ENCODE measurements at regions not wholly inside any gene's neighbourhood (a gene's known extent, or its start where the extent isn't known, plus 50 kb on each side); places are given as distances from the start of the nearest gene placed in this dataset.

- H3K27me3 ChIP-seq (replicated peaks; ENCODE audit: insufficient read depth), result no peaks in the 10 kb centered on the region
- H3K4me1 ChIP-seq (ENCODE audit: insufficient read depth), result peaks cover 12% of the 10 kb centered on the region
- no peaks in the 10 kb centered on the region for H3K9me3 ChIP-seq (ENCODE audit: low read depth)
- H3F3A ChIP-seq (ENCODE audit: insufficient read depth), result peaks cover 4% of the 10 kb centered on the region; the same call in 1 of the 2 replicates
- no peak overlapping the region for H3K4me2 ChIP-seq (ENCODE audit: unreplicated experiment)
- no peaks in the 10 kb centered on the region for H3K79me2 ChIP-seq (ENCODE audit: insufficient read depth)
- H3K36me3 ChIP-seq (ENCODE audit: low read depth), result no peaks in the 10 kb centered on the region
- no peaks in the 10 kb centered on the region for H3K9me2 ChIP-seq (ENCODE audit: insufficient read depth)
- in situ Hi-C loops (cut with MboI), result no loop called here
- H4K20me1 ChIP-seq (ENCODE audit: insufficient read depth), result no peaks in the 10 kb centered on the region
- no peak overlapping the region for H3K4me3 ChIP-seq
- no peak overlapping the region for H2AFZ ChIP-seq
- DNase-seq, result no peak
- 92% methylated on average over 1 of the region's 1 CpG for WGBS, 2 experiments (ENCODE audit: low coverage in 1 of 2, low lambda C conversion rate in 2 of 2, missing lambda C conversion rate in 2 of 2)
- no peak for TF ChIP-seq EZH2 (IDR thresholded peaks at IDR 0.05; ENCODE audit: insufficient read depth, poor library complexity, severe bottlenecking)
- no peak for TF ChIP-seq EZH2phosphoT487 (IDR thresholded peaks at IDR 0.05; ENCODE audit: insufficient read depth, low read depth)
- no peak overlapping the region for H3K9ac ChIP-seq
- no peak overlapping the region for H3K27ac ChIP-seq
Observed at GRCh38 chr3:107963581-107963980, 127.2 kb downstream of the CD47 start.

- TF ChIP-seq EZH2 (IDR thresholded peaks at IDR 0.05; ENCODE audit: insufficient read depth, poor library complexity, severe bottlenecking) (no peak), EZH2phosphoT487 (IDR thresholded peaks at IDR 0.05; ENCODE audit: insufficient read depth, low read depth) (no peak)
- in situ Hi-C loops (cut with MboI), result no loop called here
- 0 out of 2 replicates have a peak overlapping the region, but pooled peaks have one; percentile 13 for H3K9ac ChIP-seq
- WGBS, 2 experiments (ENCODE audit: low coverage in 1 of 2, low lambda C conversion rate in 2 of 2, missing lambda C conversion rate in 2 of 2), result 39% methylated on average over 3 of the region's 3 CpGs
- H3K4me2 ChIP-seq (ENCODE audit: unreplicated experiment), result no peak overlapping the region
- H3K9me2 ChIP-seq (ENCODE audit: insufficient read depth), result no peaks in the 10 kb centered on the region
- no peaks in the 10 kb centered on the region for H3K36me3 ChIP-seq (ENCODE audit: low read depth)
- peaks cover 18% of the 10 kb centered on the region for H3K4me1 ChIP-seq (ENCODE audit: insufficient read depth)
- H3K27me3 ChIP-seq (replicated peaks; ENCODE audit: insufficient read depth), result no peaks in the 10 kb centered on the region
- H3K4me3 ChIP-seq, result no peak overlapping the region
- H3K27ac ChIP-seq, result no peak overlapping the region
- H3K79me2 ChIP-seq (ENCODE audit: insufficient read depth), result no peaks in the 10 kb centered on the region
- H2AFZ ChIP-seq, result no peak overlapping the region
- no peaks in the 10 kb centered on the region for H4K20me1 ChIP-seq (ENCODE audit: insufficient read depth)
- H3F3A ChIP-seq (ENCODE audit: insufficient read depth), result peaks cover 10% of the 10 kb centered on the region
- peak; percentile 68 for DNase-seq
- no peaks in the 10 kb centered on the region for H3K9me3 ChIP-seq (ENCODE audit: low read depth)
Observed at GRCh38 chr3:107962946-107963345, 127.9 kb downstream of the CD47 start.

- no peak for DNase-seq
- Histone ChIP-seq H3K27ac (no peak overlapping the region), H3K9ac (no peak overlapping the region), H4K20me1 (ENCODE audit: insufficient read depth) (no peaks in the 10 kb centered on the region), H3K9me2 (ENCODE audit: insufficient read depth) (no peaks in the 10 kb centered on the region), H2AFZ (no peak overlapping the region), H3F3A (ENCODE audit: insufficient read depth) (peaks cover 18% of the 10 kb centered on the region), H3K9me3 (ENCODE audit: low read depth) (no peaks in the 10 kb centered on the region), H3K27me3 (replicated peaks; ENCODE audit: insufficient read depth) (no peaks in the 10 kb centered on the region), H3K4me1 (ENCODE audit: insufficient read depth) (peaks cover 25% of the 10 kb centered on the region), H3K4me3 (no peak overlapping the region), H3K79me2 (ENCODE audit: insufficient read depth) (no peaks in the 10 kb centered on the region), H3K36me3 (ENCODE audit: low read depth) (no peaks in the 10 kb centered on the region), H3K4me2 (ENCODE audit: unreplicated experiment) (no peak overlapping the region)
- no peak for TF ChIP-seq EZH2 (IDR thresholded peaks at IDR 0.05; ENCODE audit: insufficient read depth, poor library complexity, severe bottlenecking)
- TF ChIP-seq EZH2phosphoT487 (IDR thresholded peaks at IDR 0.05; ENCODE audit: insufficient read depth, low read depth), result no peak
- in situ Hi-C loops (cut with MboI), result no loop called here
- 94 to 98% methylated on average over 4 of the region's 4 CpGs for WGBS, 2 experiments (ENCODE audit: low coverage in 1 of 2, low lambda C conversion rate in 2 of 2, missing lambda C conversion rate in 2 of 2)
Observed at GRCh38 chr3:107962037-107962436, 128.8 kb downstream of the CD47 start.

- peak overlapping the region; percentile 7; the same call in 1 of the 2 replicates for H3K27ac ChIP-seq
- WGBS, 2 experiments (ENCODE audit: low coverage in 1 of 2, low lambda C conversion rate in 2 of 2, missing lambda C conversion rate in 2 of 2), result 78 to 80% methylated on average over 2 of the region's 2 CpGs
- peak; percentile 52 for DNase-seq
- H3K79me2 ChIP-seq (ENCODE audit: insufficient read depth), result no peaks in the 10 kb centered on the region
- no peak overlapping the region for H3K4me3 ChIP-seq
- no peaks in the 10 kb centered on the region for H4K20me1 ChIP-seq (ENCODE audit: insufficient read depth)
- in situ Hi-C loops (cut with MboI), result no loop called here
- no peaks in the 10 kb centered on the region for H3K36me3 ChIP-seq (ENCODE audit: low read depth)
- H3K9ac ChIP-seq, result no peak overlapping the region
- no peaks in the 10 kb centered on the region for H3K9me3 ChIP-seq (ENCODE audit: low read depth)
- peaks cover 32% of the 10 kb centered on the region for H3K4me1 ChIP-seq (ENCODE audit: insufficient read depth)
- H2AFZ ChIP-seq, result no peak overlapping the region
- no peak for TF ChIP-seq EZH2phosphoT487 (IDR thresholded peaks at IDR 0.05; ENCODE audit: insufficient read depth, low read depth)
- TF ChIP-seq EZH2 (IDR thresholded peaks at IDR 0.05; ENCODE audit: insufficient read depth, poor library complexity, severe bottlenecking), result no peak
- H3K4me2 ChIP-seq (ENCODE audit: unreplicated experiment), result no peak overlapping the region
- no peaks in the 10 kb centered on the region for H3K27me3 ChIP-seq (replicated peaks; ENCODE audit: insufficient read depth)
- peaks cover 25% of the 10 kb centered on the region for H3F3A ChIP-seq (ENCODE audit: insufficient read depth)
- H3K9me2 ChIP-seq (ENCODE audit: insufficient read depth), result no peaks in the 10 kb centered on the region
Observed at GRCh38 chr3:107959550-107960154, 131.2 kb downstream of the CD47 start.
